H1 (cell line): ENCODE measurements at regions not wholly inside any gene's neighbourhood (a gene's known extent, or its start where the extent isn't known, plus 50 kb on each side); places are given as distances from the start of the nearest gene placed in this dataset.

ENCODE experiments used
- CTCF ChIA-PET: fragments of 300-600 bp; sonication (Branson Sonifier 250); formaldehyde crosslinking; loops from one replicate; lab custom pipeline; 2021; ENCODE audit not compliant: partially characterized antibody; lab: Charles Lee
- POLR2A ChIA-PET: fragments of 300-600 bp; sonication (Branson Sonifier 250); formaldehyde crosslinking; loops from one replicate; lab custom pipeline; 2021; ENCODE audit warnings: inconsistent platforms; ENCODE audit not compliant: partially characterized antibody; lab: Charles Lee
- DNase-seq, 2 experiments: peaks; one replicate each; pipeline versions ENCODE4 v3.0.0 to v3.0.0-alpha.2; 2010 to 2022; ENCODE audit warnings: low spot score in 2 of 2, low read depth in 1 of 2, mixed read lengths in 1 of 2
- FAIRE-seq: peaks from 2 replicates; lab custom pipeline; 2011; peaks lifted over from hg19 to GRCh38; lab: Jason Lieb, UNC
- H2AFZ ChIP-seq: 2 replicates; pipeline ENCODE4 v1.8.1; 2012; ENCODE audit warnings: low read length, inconsistent platforms
- H2AK5ac ChIP-seq: 2 replicates; pipeline ENCODE4 v1.6.1; 2013; ENCODE audit warnings: low read depth, low read length
- H2BK120ac ChIP-seq: replicated peaks from 2 replicates; pipeline ENCODE3; 2013; ENCODE audit warnings: low read depth, low read length, inconsistent platforms
- H2BK12ac ChIP-seq: 2 replicates; pipeline ENCODE4 v1.6.1; 2013; ENCODE audit warnings: low read depth, low read length
- H2BK15ac ChIP-seq: 2 replicates; pipeline ENCODE4 v1.6.1; 2013; ENCODE audit warnings: low read length
- H2BK20ac ChIP-seq: 2 replicates; pipeline ENCODE4 v1.6.1; 2013; ENCODE audit warnings: low read length
- H2BK5ac ChIP-seq: 2 replicates; pipeline ENCODE4 v1.6.1; 2013; ENCODE audit warnings: low read depth, low read length
- H3K14ac ChIP-seq: 2 replicates; pipeline ENCODE4 v1.6.1; 2013; ENCODE audit warnings: inconsistent platforms; ENCODE audit not compliant: insufficient read length
- H3K18ac ChIP-seq: 2 replicates; pipeline ENCODE4 v1.6.1; 2013; ENCODE audit warnings: low read length; ENCODE audit errors: extremely low read depth
- H3K23ac ChIP-seq: 2 replicates; pipeline ENCODE4 v1.6.1; 2013; ENCODE audit warnings: inconsistent platforms; ENCODE audit not compliant: insufficient read length
- H3K23me2 ChIP-seq: 2 replicates; pipeline ENCODE4 v1.6.1; 2013; ENCODE audit warnings: low read depth, low read length
- H3K27ac ChIP-seq: 2 replicates; pipeline ENCODE4 v1.6.1; 2011; ENCODE audit warnings: low read depth, low read length, inconsistent platforms
- H3K27me3 ChIP-seq, 4 experiments: replicated peaks in 1 of 4; 1 replicate in 1 of 4; 2 replicates in 3 of 4; pipeline versions ENCODE4 v1.6.1 to v1.8.1; 2011 to 2013; ENCODE audit warnings: low read length in 3 of 4, mild to moderate bottlenecking in 3 of 4, inconsistent platforms in 2 of 4, mixed read lengths in 2 of 4, moderate library complexity in 1 of 4; ENCODE audit not compliant: control insufficient read depth in 3 of 4, insufficient read depth in 3 of 4; ENCODE audit errors: extremely low read depth in 1 of 4
- H3K36me3 ChIP-seq, 4 experiments: 2 replicates each; pipeline versions ENCODE4 v1.6.1 to v1.8.1; 2011 to 2013; ENCODE audit warnings: mild to moderate bottlenecking in 4 of 4, low read length in 3 of 4, moderate library complexity in 2 of 4, control low read depth in 1 of 4, inconsistent platforms in 1 of 4; ENCODE audit not compliant: insufficient read depth in 4 of 4, control insufficient read depth in 2 of 4
- H3K4ac ChIP-seq: replicated peaks from 2 replicates; pipeline ENCODE3; 2013; ENCODE audit warnings: low read length, low read depth, mixed read lengths, inconsistent platforms; ENCODE audit not compliant: insufficient read length
- H3K4me1 ChIP-seq, 4 experiments: replicated peaks in 1 of 4; 1 replicate in 1 of 4; 2 replicates in 3 of 4; pipeline versions ENCODE4 v1.6.1 to v1.8.1; 2011 to 2013; ENCODE audit warnings: low read length in 3 of 4, inconsistent platforms in 2 of 4, mixed read lengths in 1 of 4; ENCODE audit not compliant: insufficient read depth in 4 of 4, control insufficient read depth in 3 of 4
- H3K4me2 ChIP-seq, 2 experiments: 2 replicates each; pipeline versions ENCODE4 v1.6.1 to v1.8.1; 2011 to 2013; ENCODE audit warnings: low read depth in 2 of 2, low read length in 2 of 2, control low read depth in 1 of 2, inconsistent platforms in 1 of 2, mild to moderate bottlenecking in 1 of 2; ENCODE audit not compliant: insufficient read depth in 1 of 2
- H3K4me3 ChIP-seq, 4 experiments: fragments of 200-600, 300-600 bp in 1 of 4; sonication (generic), shearing (Covaris generic), sonication (Bioruptor Twin) in 1 of 4; 2 replicates each; pipeline versions ENCODE4 v1.5.1 to v1.8.1; 2011 to 2016; ENCODE audit warnings: low read length in 4 of 4, low read depth in 3 of 4, control low read depth in 2 of 4, inconsistent platforms in 2 of 4, mild to moderate bottlenecking in 2 of 4, mixed read lengths in 1 of 4, moderate library complexity in 1 of 4; ENCODE audit not compliant: insufficient read depth in 2 of 4; ENCODE audit errors: extremely low read depth in 1 of 4
- H3K56ac ChIP-seq: replicated peaks from 2 replicates; pipeline ENCODE3; 2013; ENCODE audit warnings: low read depth, mild to moderate bottlenecking, mixed read lengths, low read length, inconsistent platforms; ENCODE audit not compliant: insufficient read length
- H3K79me1 ChIP-seq: 2 replicates; pipeline ENCODE4 v1.6.1; 2013; ENCODE audit warnings: low read depth, low read length, control low read depth
- H3K79me2 ChIP-seq, 2 experiments: 2 replicates each; pipeline versions ENCODE4 v1.6.1 to v1.8.1; 2012 to 2013; ENCODE audit warnings: low read length in 2 of 2, mild to moderate bottlenecking in 2 of 2, inconsistent platforms in 1 of 2; ENCODE audit not compliant: insufficient read depth in 2 of 2, control insufficient read depth in 1 of 2
- H3K9ac ChIP-seq, 4 experiments: replicated peaks in 1 of 4; 1 replicate in 1 of 4; 2 replicates in 3 of 4; pipeline versions ENCODE4 v1.6.1 to v1.8.1; 2011 to 2013; ENCODE audit warnings: low read depth in 3 of 4, low read length in 3 of 4, control low read depth in 2 of 4, mild to moderate bottlenecking in 2 of 4, moderate library complexity in 2 of 4, inconsistent platforms in 1 of 4; ENCODE audit errors: extremely low read depth in 1 of 4
- H3K9me3 ChIP-seq, 2 experiments: 2 replicates each; pipeline versions ENCODE4 v1.6.1 to v1.8.1; 2012 to 2013; ENCODE audit warnings: mild to moderate bottlenecking in 2 of 2, moderate library complexity in 2 of 2, control low read depth in 1 of 2, inconsistent platforms in 1 of 2, low read depth in 1 of 2, low read length in 1 of 2, mixed read lengths in 1 of 2; ENCODE audit not compliant: insufficient read depth in 2 of 2
- H4K20me1 ChIP-seq, 2 experiments: replicated peaks in 1 of 2; 2 replicates each; pipeline versions ENCODE3 to v1.8.1; 2011 to 2013; ENCODE audit warnings: inconsistent platforms in 2 of 2, low read length in 2 of 2, mild to moderate bottlenecking in 1 of 2; ENCODE audit not compliant: insufficient read depth in 2 of 2, control insufficient read depth in 1 of 2
- H4K5ac ChIP-seq: 2 replicates; pipeline ENCODE4 v1.6.1; 2013; ENCODE audit warnings: low read length, low read depth, mixed read lengths, inconsistent platforms; ENCODE audit not compliant: insufficient read length
- H4K8ac ChIP-seq: 2 replicates; pipeline ENCODE4 v1.8.0; 2013; ENCODE audit warnings: mild to moderate bottlenecking, moderate library complexity, low read length, inconsistent platforms; ENCODE audit not compliant: insufficient read depth; ENCODE audit errors: extremely low read depth
- H4K91ac ChIP-seq: replicated peaks from 2 replicates; pipeline ENCODE3; 2013; ENCODE audit warnings: low read length, mixed read lengths, inconsistent platforms; ENCODE audit not compliant: insufficient read length
- EP300 ChIP-seq, 2 experiments: IDR thresholded peaks; 1 replicate in 1 of 2; 2 replicates in 1 of 2; pipeline ENCODE4 v1.6.1; 2011 to 2012; ENCODE audit warnings: low read depth in 2 of 2, low read length in 2 of 2, mild to moderate bottlenecking in 2 of 2, borderline replicate concordance in 1 of 2, inconsistent platforms in 1 of 2, moderate library complexity in 1 of 2
- HDAC6 ChIP-seq: IDR thresholded peaks from one replicate; pipeline ENCODE4 v1.7.1; 2012; ENCODE audit warnings: low read depth, mild to moderate bottlenecking, inconsistent platforms, low read length, moderate library complexity
- RAD21 ChIP-seq, 2 experiments: IDR thresholded peaks in 1 of 2; conservative IDR thresholded peaks in 1 of 2; 2 replicates each; pipeline ENCODE4 v1.6.1; 2011; ENCODE audit warnings: low read depth in 2 of 2, low read length in 2 of 2, improper control_type of control experiment in 1 of 2, inconsistent platforms in 1 of 2, mild to moderate bottlenecking in 1 of 2, moderate library complexity in 1 of 2
- SIN3A ChIP-seq, 2 experiments: IDR thresholded peaks in 1 of 2; conservative IDR thresholded peaks in 1 of 2; 2 replicates each; pipeline ENCODE4 v1.6.1; 2011 to 2012; ENCODE audit warnings: low read length in 2 of 2, improper control_type of control experiment in 1 of 2, low read depth in 1 of 2, mild to moderate bottlenecking in 1 of 2
- SRF ChIP-seq: IDR thresholded peaks from 2 replicates; pipeline ENCODE4 v1.6.1; 2011; ENCODE audit warnings: mild to moderate bottlenecking, low read depth, low read length, moderate library complexity
- TAF7 ChIP-seq: optimal IDR thresholded peaks from 2 replicates; pipeline ENCODE3; 2011; ENCODE audit warnings: low read depth, mild to moderate bottlenecking, inconsistent platforms, low read length, moderate library complexity, borderline replicate concordance
- WGBS, 2 experiments: shearing (Covaris generic) in 1 of 2; methylation state at CpG; one replicate each; pipeline versions ENCODE4 v1.1.6 to v1.1.7; 2013 to 2015; ENCODE audit warnings: low lambda C conversion rate in 2 of 2, mixed read lengths in 2 of 2, inconsistent platforms in 1 of 2, low coverage in 1 of 2, missing lambda C conversion rate in 1 of 2; ENCODE audit not compliant: insufficient replicate concordance in 2 of 2, insufficient coverage in 1 of 2, insufficient read length in 1 of 2; ENCODE audit errors: extremely low coverage in 1 of 2, missing lambda C conversion rate in 1 of 2; 5-methylcytosine and 5-hydroxymethylcytosine counted together
- TF ChIP-seq, protein P1 (sequence below), 3 experiments: IDR thresholded peaks; 1 replicate in 2 of 3; 2 replicates in 1 of 3; pipeline versions ENCODE4 v1.5.1 to v1.6.1; 2011; ENCODE audit warnings: low read length in 3 of 3, mild to moderate bottlenecking in 3 of 3, inconsistent platforms in 2 of 3, low read depth in 1 of 3, moderate library complexity in 1 of 3; ENCODE audit not compliant: insufficient read depth in 1 of 3; ENCODE audit errors: control extremely low read depth in 1 of 3

GRCh38 chr4:188341428-188341827, 202.2 kb downstream of the TRIML1 start:
- no peak overlapping the region for H4K8ac ChIP-seq
- no peak overlapping the region for H2BK15ac ChIP-seq
- H4K20me1 ChIP-seq = no peaks in the 10 kb centered on the region
- CTCF ChIA-PET = interaction anchor here (0.7 kb wide), 1 partner anchor 117 kb away, joined by 3 read pairs; no protein-coding TSS in a partner anchor
- POLR2A ChIA-PET = interaction anchor here (0.6 kb wide), 1 partner anchor 47 kb away, joined by 4 read pairs; no protein-coding TSS in a partner anchor
- H2AFZ ChIP-seq = no peak overlapping the region
- WGBS, 2 experiments = 87% methylated on average over 7 of the region's 7 CpGs; no CpG with 5 or more reads in 1 of the 2 experiments
- DNase-seq = no peak
- no peak overlapping the region for H3K18ac ChIP-seq
- H2BK20ac ChIP-seq = no peak overlapping the region
- H3K4ac ChIP-seq = no peak overlapping the region
- no peak for FAIRE-seq
- H3K4me2 ChIP-seq = no peak overlapping the region
- no peak overlapping the region for H3K27ac ChIP-seq
- H4K91ac ChIP-seq = no peak overlapping the region
- H2AK5ac ChIP-seq = no peak overlapping the region
- no peak overlapping the region for H2BK5ac ChIP-seq
- H3K23ac ChIP-seq = no peak overlapping the region
- no peaks in the 10 kb centered on the region for H3K36me3 ChIP-seq
- no peak overlapping the region for H2BK12ac ChIP-seq
- H3K56ac ChIP-seq = no peak overlapping the region
- H2BK120ac ChIP-seq = no peak overlapping the region
- H3K4me3 ChIP-seq = no peak overlapping the region
- no peaks in the 10 kb centered on the region for H3K4me1 ChIP-seq
- TF ChIP-seq TAF7 = no peak
- TF ChIP-seq HDAC6 = no peak
- TF ChIP-seq, protein P1, sequence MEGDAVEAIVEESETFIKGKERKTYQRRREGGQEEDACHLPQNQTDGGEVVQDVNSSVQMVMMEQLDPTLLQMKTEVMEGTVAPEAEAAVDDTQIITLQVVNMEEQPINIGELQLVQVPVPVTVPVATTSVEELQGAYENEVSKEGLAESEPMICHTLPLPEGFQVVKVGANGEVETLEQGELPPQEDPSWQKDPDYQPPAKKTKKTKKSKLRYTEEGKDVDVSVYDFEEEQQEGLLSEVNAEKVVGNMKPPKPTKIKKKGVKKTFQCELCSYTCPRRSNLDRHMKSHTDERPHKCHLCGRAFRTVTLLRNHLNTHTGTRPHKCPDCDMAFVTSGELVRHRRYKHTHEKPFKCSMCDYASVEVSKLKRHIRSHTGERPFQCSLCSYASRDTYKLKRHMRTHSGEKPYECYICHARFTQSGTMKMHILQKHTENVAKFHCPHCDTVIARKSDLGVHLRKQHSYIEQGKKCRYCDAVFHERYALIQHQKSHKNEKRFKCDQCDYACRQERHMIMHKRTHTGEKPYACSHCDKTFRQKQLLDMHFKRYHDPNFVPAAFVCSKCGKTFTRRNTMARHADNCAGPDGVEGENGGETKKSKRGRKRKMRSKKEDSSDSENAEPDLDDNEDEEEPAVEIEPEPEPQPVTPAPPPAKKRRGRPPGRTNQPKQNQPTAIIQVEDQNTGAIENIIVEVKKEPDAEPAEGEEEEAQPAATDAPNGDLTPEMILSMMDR (IDR thresholded peaks at IDR 0.05; ENCODE audit: control extremely low read depth in 1 of 3, insufficient read depth in 1 of 3, low read depth in 1 of 3, low read length in 3 of 3) = peak in 2 of 3 experiments; percentile 30; a peak in 2 of 4 replicates
- no peak for TF ChIP-seq SRF
- TF ChIP-seq EP300 (IDR thresholded peaks at IDR 0.05; ENCODE audit: borderline replicate concordance in 1 of 2, low read depth in 2 of 2, low read length in 2 of 2) = no peak
- peak; percentile 48 to 58 for TF ChIP-seq RAD21 (IDR thresholded peaks at IDR 0.05 in 1 of 2, conservative IDR thresholded peaks at IDR 0.05 in 1 of 2; ENCODE audit: low read depth in 2 of 2, low read length in 2 of 2)
- TF ChIP-seq SIN3A (conservative IDR thresholded peaks at IDR 0.05 in 1 of 2, IDR thresholded peaks at IDR 0.05 in 1 of 2; ENCODE audit: low read depth in 1 of 2, low read length in 2 of 2) = no peak
- no peak overlapping the region for H3K14ac ChIP-seq
- no peaks in the 10 kb centered on the region for H3K23me2 ChIP-seq
- H3K27me3 ChIP-seq = no peaks in the 10 kb centered on the region
- H3K9ac ChIP-seq = no peak overlapping the region
- no peaks in the 10 kb centered on the region for H3K79me1 ChIP-seq
- H3K9me3 ChIP-seq = peaks cover 0 to under 1% of the 10 kb centered on the region in 2 experiments; a peak in 1 of 4 replicates
- no peak overlapping the region for H4K5ac ChIP-seq
- H3K79me2 ChIP-seq = no peaks in the 10 kb centered on the region
